ENCODE measurements at regions not wholly inside any gene's neighbourhood (a gene's known extent, or its start where the extent isn't known, plus 50 kb on each side); places are given as distances from the start of the nearest gene placed in this dataset.

GRCh38 chr9:29793970-29794369 lies 2220.7 kb upstream of the C9orf72 start:
- CTCF ChIA-PET (ENCODE audit: partially characterized antibody): no interaction called here
- no peaks in the 10 kb centered on the region for H3K9me3 ChIP-seq (ENCODE audit: control insufficient read depth in 1 of 2, low read length in 2 of 2)
- Mint-ChIP-seq H3K9me3 (peaks cover 0 to 1% (median 0%) of the 10 kb centered on the region in 8 donors), H3K36me3 (no peaks in the 10 kb centered on the region), H3K4me1 (no peaks in the 10 kb centered on the region), H3K4me3 (no peak overlapping the region), H3K27me3 (no peaks in the 10 kb centered on the region), H3K27ac (no peak overlapping the region)
- H3K27ac ChIP-seq (ENCODE audit: low read depth, low read length): no peak overlapping the region
- no peak for DNase-seq
- H3K27me3 ChIP-seq (ENCODE audit: insufficient read depth, low read length): no peaks in the 10 kb centered on the region
- intact Hi-C loops (cut with micrococcal nuclease): no loop called here
- no peak overlapping the region for H3K4me3 ChIP-seq (ENCODE audit: low read length in 2 of 2)
- POLR2A ChIA-PET (ENCODE audit: partially characterized antibody): no interaction called here
- no peaks in the 10 kb centered on the region for H3K36me3 ChIP-seq (ENCODE audit: insufficient read depth, low read length)
- H3K4me1 ChIP-seq (ENCODE audit: insufficient read depth, low read length): no peaks in the 10 kb centered on the region

GRCh38 chr9:29796291-29796952 lies 2223.1 kb upstream of the C9orf72 start:
- intact Hi-C loops (cut with micrococcal nuclease): no loop called here
- no peaks in the 10 kb centered on the region for H3K27me3 Mint-ChIP-seq
- no peaks in the 10 kb centered on the region for H3K36me3 Mint-ChIP-seq
- Histone ChIP-seq H3K9me3 (ENCODE audit: control insufficient read depth in 1 of 2, low read length in 2 of 2) (no peaks in the 10 kb centered on the region), H3K27me3 (ENCODE audit: insufficient read depth, low read length) (no peaks in the 10 kb centered on the region), H3K36me3 (ENCODE audit: insufficient read depth, low read length) (no peaks in the 10 kb centered on the region), H3K4me1 (ENCODE audit: insufficient read depth, low read length) (no peaks in the 10 kb centered on the region), H3K4me3 (ENCODE audit: low read length in 2 of 2) (no peak overlapping the region), H3K27ac (ENCODE audit: low read depth, low read length) (no peak overlapping the region)
- H3K4me3 Mint-ChIP-seq: no peak overlapping the region
- ChIA-PET POLR2A (ENCODE audit: partially characterized antibody) (no interaction called here), CTCF (ENCODE audit: partially characterized antibody) (no interaction called here)
- H3K9me3 Mint-ChIP-seq: peaks cover 0 to 3% (median 0%) of the 10 kb centered on the region in 8 donors
- H3K27ac Mint-ChIP-seq: no peak overlapping the region
- no peaks in the 10 kb centered on the region for H3K4me1 Mint-ChIP-seq
- no peak for DNase-seq

GRCh38 chr9:29798599-29798998 lies 2225.3 kb upstream of the C9orf72 start:
- Histone ChIP-seq H3K27me3 (ENCODE audit: insufficient read depth, low read length) (no peaks in the 10 kb centered on the region), H3K4me3 (ENCODE audit: low read length in 2 of 2) (no peak overlapping the region), H3K4me1 (ENCODE audit: insufficient read depth, low read length) (no peaks in the 10 kb centered on the region), H3K9me3 (ENCODE audit: control insufficient read depth in 1 of 2, low read length in 2 of 2) (no peaks in the 10 kb centered on the region), H3K27ac (ENCODE audit: low read depth, low read length) (no peak overlapping the region), H3K36me3 (ENCODE audit: insufficient read depth, low read length) (no peaks in the 10 kb centered on the region)
- Mint-ChIP-seq H3K9me3 (peaks cover 0 to 5% (median 0%) of the 10 kb centered on the region in 8 donors), H3K27me3 (no peaks in the 10 kb centered on the region), H3K4me3 (no peak overlapping the region), H3K36me3 (no peaks in the 10 kb centered on the region), H3K4me1 (no peaks in the 10 kb centered on the region), H3K27ac (no peak overlapping the region)
- POLR2A ChIA-PET (ENCODE audit: partially characterized antibody): no interaction called here
- DNase-seq: no peak
- intact Hi-C loops (cut with micrococcal nuclease): no loop called here
- CTCF ChIA-PET (ENCODE audit: partially characterized antibody): no interaction called here

GRCh38 chr9:29799227-29799626 lies 2225.9 kb upstream of the C9orf72 start:
- peaks cover 0 to 5% (median 0%) of the 10 kb centered on the region in 8 donors for H3K9me3 Mint-ChIP-seq
- intact Hi-C loops (cut with micrococcal nuclease): no loop called here
- DNase-seq: no peak
- ChIA-PET CTCF (ENCODE audit: partially characterized antibody) (no interaction called here), POLR2A (ENCODE audit: partially characterized antibody) (no interaction called here)
- H3K27me3 Mint-ChIP-seq: no peaks in the 10 kb centered on the region
- Histone ChIP-seq H3K36me3 (ENCODE audit: insufficient read depth, low read length) (no peaks in the 10 kb centered on the region), H3K27me3 (ENCODE audit: insufficient read depth, low read length) (no peaks in the 10 kb centered on the region), H3K9me3 (ENCODE audit: control insufficient read depth in 1 of 2, low read length in 2 of 2) (no peaks in the 10 kb centered on the region), H3K4me3 (ENCODE audit: low read length in 2 of 2) (no peak overlapping the region), H3K27ac (ENCODE audit: low read depth, low read length) (no peak overlapping the region), H3K4me1 (ENCODE audit: insufficient read depth, low read length) (no peaks in the 10 kb centered on the region)
- no peak overlapping the region for H3K4me3 Mint-ChIP-seq
- no peaks in the 10 kb centered on the region for H3K4me1 Mint-ChIP-seq
- H3K27ac Mint-ChIP-seq: no peak overlapping the region
- H3K36me3 Mint-ChIP-seq: no peaks in the 10 kb centered on the region

- Histone ChIP-seq H3K9me3 (ENCODE audit: control insufficient read depth in 1 of 2, low read length in 2 of 2) (no peaks in the 10 kb centered on the region), H3K4me3 (ENCODE audit: low read length in 2 of 2) (no peak overlapping the region), H3K27me3 (ENCODE audit: insufficient read depth, low read length) (no peaks in the 10 kb centered on the region), H3K36me3 (ENCODE audit: insufficient read depth, low read length) (no peaks in the 10 kb centered on the region), H3K27ac (ENCODE audit: low read depth, low read length) (no peak overlapping the region), H3K4me1 (ENCODE audit: insufficient read depth, low read length) (no peaks in the 10 kb centered on the region)
- Mint-ChIP-seq H3K27ac (no peak overlapping the region), H3K4me1 (no peaks in the 10 kb centered on the region), H3K36me3 (no peaks in the 10 kb centered on the region), H3K4me3 (no peak overlapping the region), H3K9me3 (peaks cover 0 to 5% (median 0%) of the 10 kb centered on the region in 8 donors), H3K27me3 (no peaks in the 10 kb centered on the region)
- DNase-seq: no peak
- POLR2A ChIA-PET (ENCODE audit: partially characterized antibody): no interaction called here
- intact Hi-C loops (cut with micrococcal nuclease): no loop called here
- CTCF ChIA-PET (ENCODE audit: partially characterized antibody): no interaction called here
Observed at GRCh38 chr9:29800821-29801220, 2227.5 kb upstream of the C9orf72 start.

- POLR2A ChIA-PET (ENCODE audit: partially characterized antibody): no interaction called here
- CTCF ChIA-PET (ENCODE audit: partially characterized antibody): no interaction called here
- H3K36me3 ChIP-seq (ENCODE audit: insufficient read depth, low read length): no peaks in the 10 kb centered on the region
- no peak overlapping the region for H3K27ac ChIP-seq (ENCODE audit: low read depth, low read length)
- Mint-ChIP-seq H3K36me3 (no peaks in the 10 kb centered on the region), H3K9me3 (peaks cover 0 to 5% (median under 1%) of the 10 kb centered on the region in 8 donors), H3K27me3 (no peaks in the 10 kb centered on the region), H3K4me1 (no peaks in the 10 kb centered on the region), H3K27ac (no peak overlapping the region), H3K4me3 (no peak overlapping the region)
- DNase-seq: no peak
- no peaks in the 10 kb centered on the region for H3K27me3 ChIP-seq (ENCODE audit: insufficient read depth, low read length)
- intact Hi-C loops (cut with micrococcal nuclease): no loop called here
- H3K4me3 ChIP-seq (ENCODE audit: low read length in 2 of 2): no peak overlapping the region
- no peaks in the 10 kb centered on the region for H3K9me3 ChIP-seq (ENCODE audit: control insufficient read depth in 1 of 2, low read length in 2 of 2)
- H3K4me1 ChIP-seq (ENCODE audit: insufficient read depth, low read length): no peaks in the 10 kb centered on the region
Observed at GRCh38 chr9:29802454-29802853, 2229.2 kb upstream of the C9orf72 start.

- H3K36me3 ChIP-seq (ENCODE audit: insufficient read depth, low read length): no peaks in the 10 kb centered on the region
- peaks cover 0 to 21% (median 5%) of the 10 kb centered on the region in 8 donors for H3K9me3 Mint-ChIP-seq
- H3K36me3 Mint-ChIP-seq: no peaks in the 10 kb centered on the region
- no peaks in the 10 kb centered on the region for H3K4me1 ChIP-seq (ENCODE audit: insufficient read depth, low read length)
- no peaks in the 10 kb centered on the region for H3K9me3 ChIP-seq (ENCODE audit: control insufficient read depth in 1 of 2, low read length in 2 of 2)
- intact Hi-C loops (cut with micrococcal nuclease): no loop called here
- H3K27ac ChIP-seq (ENCODE audit: low read depth, low read length): no peak overlapping the region
- CTCF ChIA-PET (ENCODE audit: partially characterized antibody): no interaction called here
- POLR2A ChIA-PET (ENCODE audit: partially characterized antibody): no interaction called here
- DNase-seq: no peak
- no peaks in the 10 kb centered on the region for H3K4me1 Mint-ChIP-seq
- peaks cover 0 to 1% of the 10 kb centered on the region in 2 donors for H3K27me3 Mint-ChIP-seq
- H3K4me3 Mint-ChIP-seq: no peak overlapping the region
- no peaks in the 10 kb centered on the region for H3K27me3 ChIP-seq (ENCODE audit: insufficient read depth, low read length)
- no peak overlapping the region for H3K4me3 ChIP-seq (ENCODE audit: low read length in 2 of 2)
- H3K27ac Mint-ChIP-seq: no peak overlapping the region
Observed at GRCh38 chr9:29806937-29807618, 2233.8 kb upstream of the C9orf72 start.

Measured in CD4-positive, alpha-beta memory T cell (primary cell).